Naive B cell (primary cell): ENCODE measurements at regions not wholly inside any gene's neighbourhood (a gene's known extent, or its start where the extent isn't known, plus 50 kb on each side); places are given as distances from the start of the nearest gene placed in this dataset.
A peak's percentile ranks its signal among the peaks of the same experiment; 100 is the strongest.

ENCODE experiments used
- ATAC-seq, 2 donors: fragments of 150-1000 bp; cut with Tn5 transposase; 2 replicates each; pipeline ENCODE4 v1.10.0; 2021; ENCODE audit warnings: low read depth in 2 of 2, mild to moderate bottlenecking in 2 of 2, moderate library complexity in 2 of 2
- DNase-seq: peaks from one replicate; pipeline ENCODE4 v3.0.0; 2022
- H3K27ac Mint-ChIP-seq, 6 donors: one replicate each; pipeline ENCODE4 v1.8.0; 2020 to 2022; ENCODE audit warnings: mild to moderate bottlenecking in 6 of 6, mixed read lengths in 6 of 6, moderate library complexity in 5 of 6, inconsistent platforms in 2 of 6
- H3K27me3 Mint-ChIP-seq, 3 donors: one replicate each; pipeline ENCODE4 v1.8.0; 2021 to 2022; ENCODE audit warnings: mixed read lengths in 3 of 3, mild to moderate bottlenecking in 1 of 3
- H3K36me3 Mint-ChIP-seq, 2 donors: one replicate each; pipeline ENCODE4 v1.8.0; 2020 to 2022; ENCODE audit warnings: mixed read lengths in 2 of 2, inconsistent platforms in 1 of 2, mild to moderate bottlenecking in 1 of 2
- H3K4me1 Mint-ChIP-seq, 3 donors: one replicate each; pipeline ENCODE4 v1.8.0; 2020 to 2022; ENCODE audit warnings: mixed read lengths in 3 of 3, inconsistent platforms in 1 of 3, mild to moderate bottlenecking in 1 of 3, moderate library complexity in 1 of 3
- H3K4me3 Mint-ChIP-seq, 8 donors: one replicate each; pipeline ENCODE4 v1.8.0; 2020 to 2022; ENCODE audit warnings: mild to moderate bottlenecking in 8 of 8, mixed read lengths in 8 of 8, moderate library complexity in 8 of 8, inconsistent platforms in 2 of 8
- H3K9me3 Mint-ChIP-seq, 7 donors: one replicate each; pipeline ENCODE4 v1.8.0; 2020 to 2022; ENCODE audit warnings: mixed read lengths in 7 of 7, mild to moderate bottlenecking in 5 of 7, inconsistent platforms in 2 of 7, moderate library complexity in 1 of 7

DNA sequence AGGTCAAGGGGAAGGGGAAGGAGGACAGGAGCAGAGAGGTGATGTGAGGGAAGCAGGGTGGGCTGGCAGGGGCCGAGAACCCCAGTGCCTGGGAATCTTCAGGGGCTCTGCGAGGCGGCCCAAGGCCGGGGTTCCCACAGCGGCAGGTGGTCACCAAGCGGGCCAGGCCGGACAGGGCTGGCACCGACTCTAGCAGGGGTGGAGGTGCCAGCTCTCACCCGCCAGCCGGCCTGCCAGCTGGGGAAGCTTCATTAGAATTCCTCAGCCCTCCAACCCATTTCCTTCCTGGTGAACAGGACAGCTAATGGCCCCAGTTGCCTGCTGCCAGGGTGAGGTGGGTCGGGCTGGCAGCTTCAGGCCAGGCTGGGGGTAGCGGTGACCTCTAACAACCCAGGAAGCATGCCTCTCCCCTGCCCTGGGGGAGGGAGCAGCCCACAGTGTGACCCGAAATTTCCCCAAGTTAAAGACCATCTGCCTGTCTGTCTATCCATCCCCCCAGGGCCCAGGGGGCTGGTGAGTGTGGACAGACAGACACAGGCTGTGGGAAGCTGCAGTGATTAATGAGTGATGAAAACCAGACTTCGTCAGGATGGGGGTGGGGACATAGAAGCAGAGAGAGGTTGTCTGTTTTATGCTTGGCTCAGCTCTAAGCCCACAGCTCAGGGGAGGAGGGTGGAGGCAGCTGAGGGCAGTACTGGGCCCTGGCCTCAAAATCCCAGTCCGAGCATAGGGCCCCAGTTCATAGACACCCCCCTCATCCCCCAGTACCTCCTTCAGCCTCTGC is 144.1 kb downstream of the ZFP36L2 start:
- DNase-seq (no peak), ATAC-seq (no peak)
- H3K36me3 Mint-ChIP-seq = no peaks in the 10 kb centered on the region
- H3K27ac Mint-ChIP-seq = peak overlapping the region in 3 of 6 donors; percentile 11 to 26 (median 17)
- peaks cover 0 to under 1% (median 0%) of the 10 kb centered on the region in 3 donors for H3K27me3 Mint-ChIP-seq
- peak overlapping the region in 1 of 8 donors; percentile 78 for H3K4me3 Mint-ChIP-seq
- no peaks in the 10 kb centered on the region for H3K9me3 Mint-ChIP-seq
- peaks cover 10 to 21% (median 15%) of the 10 kb centered on the region in 3 donors for H3K4me1 Mint-ChIP-seq

DNA sequence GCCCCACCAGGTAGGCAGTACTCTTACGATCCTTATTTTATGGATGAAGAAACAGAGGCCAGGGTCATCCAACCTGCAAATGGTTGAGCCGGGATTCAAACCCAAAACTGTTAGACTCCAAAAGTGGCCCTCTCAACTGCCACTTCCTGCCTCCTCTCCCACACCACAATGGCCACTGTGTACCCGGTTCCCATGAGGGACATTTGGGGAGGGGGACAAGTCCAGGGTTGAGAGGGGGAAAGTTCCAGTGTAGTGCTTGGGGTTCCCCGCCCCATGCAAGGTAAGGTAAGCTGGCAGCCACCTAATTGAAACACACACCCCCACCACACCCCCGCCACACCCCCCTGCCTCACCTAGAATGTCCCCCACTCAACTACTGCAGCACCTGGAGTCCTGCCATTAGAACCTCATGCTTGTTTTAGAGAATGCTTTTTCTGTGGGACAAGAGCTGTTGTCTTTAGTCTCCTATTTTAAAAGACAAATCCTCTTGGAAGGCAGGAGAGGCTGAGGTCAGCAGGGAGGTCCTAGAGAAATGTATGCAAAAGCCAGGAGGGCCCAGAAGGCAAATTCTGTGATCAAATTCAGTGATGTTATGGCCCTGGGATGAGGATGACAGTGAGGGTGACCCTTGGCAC is 145.2 kb downstream of the ZFP36L2 start:
- H3K4me3 Mint-ChIP-seq = no peak overlapping the region
- H3K4me1 Mint-ChIP-seq = peaks cover 10 to 21% (median 15%) of the 10 kb centered on the region in 3 donors
- H3K36me3 Mint-ChIP-seq = no peaks in the 10 kb centered on the region
- no peaks in the 10 kb centered on the region for H3K27me3 Mint-ChIP-seq
- ATAC-seq = no peak
- DNase-seq = no peak
- H3K9me3 Mint-ChIP-seq = no peaks in the 10 kb centered on the region
- peak overlapping the region in 1 of 6 donors; percentile 11 for H3K27ac Mint-ChIP-seq

DNA sequence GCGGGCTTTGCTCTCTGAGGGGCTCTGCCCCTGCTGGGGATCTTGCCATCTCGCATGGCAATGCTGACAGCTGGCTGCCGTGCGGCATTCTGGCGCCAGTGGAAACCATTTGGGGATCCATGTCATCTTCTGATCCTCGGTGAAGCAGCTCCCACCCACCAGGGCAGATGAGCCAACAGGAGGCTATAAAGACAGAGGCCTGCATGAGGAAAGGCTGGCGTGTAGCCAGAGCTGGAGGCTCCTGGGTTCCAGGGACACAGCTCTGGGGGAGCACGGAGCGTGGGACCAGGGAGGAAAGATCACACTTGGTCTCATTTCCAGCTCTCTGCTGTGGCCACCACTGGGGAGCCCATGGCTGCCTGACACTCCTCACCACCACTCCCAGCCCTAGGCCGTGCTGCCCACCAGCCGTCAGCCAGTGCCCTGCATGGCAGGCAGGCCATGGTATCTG is 145.8 kb downstream of the ZFP36L2 start:
- H3K9me3 Mint-ChIP-seq = no peaks in the 10 kb centered on the region
- H3K27ac Mint-ChIP-seq = no peak overlapping the region
- no peak for DNase-seq
- H3K36me3 Mint-ChIP-seq = no peaks in the 10 kb centered on the region
- ATAC-seq = no peak
- H3K4me3 Mint-ChIP-seq = no peak overlapping the region
- peaks cover 10 to 19% (median 14%) of the 10 kb centered on the region in 3 donors for H3K4me1 Mint-ChIP-seq
- no peaks in the 10 kb centered on the region for H3K27me3 Mint-ChIP-seq

DNA sequence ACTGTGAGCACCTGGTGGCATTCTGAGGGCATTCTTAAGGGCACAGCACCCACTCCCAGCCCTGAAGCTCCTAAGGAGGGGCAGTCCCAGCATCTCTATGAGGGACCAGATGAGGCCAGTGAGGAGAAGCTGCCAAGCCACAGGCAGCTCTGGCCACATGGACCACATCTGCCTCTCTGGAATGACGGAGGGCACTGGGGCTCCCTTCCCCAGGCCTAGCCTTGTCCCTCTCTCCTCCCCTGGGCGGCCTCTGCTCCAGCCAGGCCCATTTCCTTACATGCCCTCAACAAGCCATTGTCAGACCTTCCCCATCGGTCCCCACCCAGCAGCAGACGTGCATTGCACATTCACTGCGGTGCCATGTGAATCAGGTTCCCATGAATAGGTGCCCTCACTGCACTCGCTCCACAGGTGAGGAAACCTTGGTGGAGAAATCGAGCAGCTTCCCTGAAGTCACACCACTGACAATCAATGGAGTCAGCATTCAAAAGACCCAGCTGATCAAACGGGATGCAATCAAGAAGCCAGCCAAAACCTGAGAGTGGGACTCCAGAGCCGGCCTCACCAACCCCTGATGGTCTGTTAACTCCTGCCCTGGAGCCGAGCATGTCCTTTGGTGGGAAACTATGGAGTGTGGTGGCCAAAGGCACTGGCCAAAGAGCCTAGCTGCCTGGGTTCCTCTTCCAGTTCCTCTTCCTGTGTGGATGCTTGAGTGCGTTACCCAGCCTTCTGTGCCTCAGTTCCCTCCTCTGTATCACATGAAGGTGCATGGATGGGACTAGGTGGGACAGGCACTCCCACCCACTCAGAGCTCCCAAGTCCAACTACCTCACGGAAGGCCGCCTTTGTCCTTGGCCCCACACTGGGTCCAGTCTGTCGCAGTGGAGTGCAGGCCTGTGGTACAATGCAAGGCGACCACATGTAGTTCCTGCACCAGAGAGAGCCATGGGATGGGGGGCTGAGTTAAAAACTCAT is 147.3 kb downstream of the ZFP36L2 start:
- Mint-ChIP-seq H3K9me3 (no peaks in the 10 kb centered on the region), H3K27ac (peak overlapping the region in 2 of 6 donors; percentile 62 to 80), H3K4me3 (no peak overlapping the region), H3K27me3 (no peaks in the 10 kb centered on the region), H3K36me3 (no peaks in the 10 kb centered on the region), H3K4me1 (peaks cover 8 to 15% (median 10%) of the 10 kb centered on the region in 3 donors)
- DNase-seq (no peak), ATAC-seq (no peak)

DNA sequence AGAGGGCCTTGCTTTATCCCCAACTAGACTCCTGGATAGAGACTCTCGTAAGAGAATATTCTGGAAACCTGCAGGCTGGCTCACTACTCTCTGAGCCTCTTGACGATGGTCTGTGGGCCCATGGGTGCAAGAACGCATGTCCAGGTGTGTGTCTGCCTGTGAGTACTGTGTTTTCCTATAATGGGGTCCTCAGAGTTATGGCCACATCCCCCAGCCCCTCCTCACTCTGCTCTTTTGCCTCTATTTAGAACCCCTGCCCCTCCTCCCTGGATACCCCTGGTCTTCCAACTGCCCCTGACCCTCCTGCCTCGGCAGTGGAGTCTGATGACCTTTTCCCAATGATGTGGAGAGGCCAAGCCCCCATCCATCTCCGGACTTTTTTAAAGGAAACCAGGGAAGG is 148.1 kb downstream of the ZFP36L2 start:
- Mint-ChIP-seq H3K4me1 (peaks cover 10 to 14% (median 11%) of the 10 kb centered on the region in 3 donors), H3K27ac (no peak overlapping the region), H3K9me3 (no peaks in the 10 kb centered on the region), H3K36me3 (no peaks in the 10 kb centered on the region), H3K27me3 (no peaks in the 10 kb centered on the region), H3K4me3 (no peak overlapping the region)
- ATAC-seq (no peak), DNase-seq (no peak)

DNA sequence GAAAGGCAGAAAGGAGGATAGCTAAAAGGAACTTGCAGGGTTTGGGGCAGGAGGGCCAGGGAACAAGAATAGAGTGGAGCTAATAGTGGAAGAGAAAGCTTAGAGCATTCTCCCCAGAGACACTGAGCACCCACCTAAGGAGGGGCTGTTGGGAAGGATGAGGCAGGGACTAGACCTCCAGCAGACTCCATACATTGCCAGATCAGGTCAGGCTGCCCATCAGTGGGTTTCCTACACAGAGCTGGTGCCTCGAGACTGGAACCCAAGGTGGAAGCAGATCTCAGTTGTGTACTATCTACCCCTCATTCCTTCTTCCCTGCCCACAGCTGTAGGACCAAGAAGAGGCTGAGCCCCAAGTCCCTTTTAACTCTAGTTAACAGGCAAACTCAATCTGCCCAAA is 148.5 kb downstream of the ZFP36L2 start:
- H3K27me3 Mint-ChIP-seq = no peaks in the 10 kb centered on the region
- H3K9me3 Mint-ChIP-seq = no peaks in the 10 kb centered on the region
- no peak overlapping the region for H3K27ac Mint-ChIP-seq
- H3K4me3 Mint-ChIP-seq = no peak overlapping the region
- no peaks in the 10 kb centered on the region for H3K36me3 Mint-ChIP-seq
- ATAC-seq = no peak
- DNase-seq = no peak
- peaks cover 6 to 11% (median 9%) of the 10 kb centered on the region in 3 donors for H3K4me1 Mint-ChIP-seq

- ATAC-seq = no peak
- H3K27me3 Mint-ChIP-seq = no peaks in the 10 kb centered on the region
- H3K27ac Mint-ChIP-seq = peak overlapping the region in 1 of 6 donors; percentile 70
- H3K4me3 Mint-ChIP-seq = no peak overlapping the region
- no peak for DNase-seq
- H3K36me3 Mint-ChIP-seq = no peaks in the 10 kb centered on the region
- peaks cover 4 to 11% (median 9%) of the 10 kb centered on the region in 3 donors for H3K4me1 Mint-ChIP-seq
- H3K9me3 Mint-ChIP-seq = no peaks in the 10 kb centered on the region
Observed at GRCh38 chr2:43076676-43077075, 149.7 kb downstream of the ZFP36L2 start.

GRCh38 chr2:43075811-43076585 is 150.4 kb downstream of the ZFP36L2 start:
- H3K27ac Mint-ChIP-seq = peak overlapping the region in 1 of 6 donors; percentile 70
- DNase-seq (no peak), ATAC-seq (no peak)
- peaks cover 4 to 11% (median 9%) of the 10 kb centered on the region in 3 donors for H3K4me1 Mint-ChIP-seq
- no peaks in the 10 kb centered on the region for H3K9me3 Mint-ChIP-seq
- H3K36me3 Mint-ChIP-seq = no peaks in the 10 kb centered on the region
- H3K4me3 Mint-ChIP-seq = no peak overlapping the region
- H3K27me3 Mint-ChIP-seq = no peaks in the 10 kb centered on the region

DNA sequence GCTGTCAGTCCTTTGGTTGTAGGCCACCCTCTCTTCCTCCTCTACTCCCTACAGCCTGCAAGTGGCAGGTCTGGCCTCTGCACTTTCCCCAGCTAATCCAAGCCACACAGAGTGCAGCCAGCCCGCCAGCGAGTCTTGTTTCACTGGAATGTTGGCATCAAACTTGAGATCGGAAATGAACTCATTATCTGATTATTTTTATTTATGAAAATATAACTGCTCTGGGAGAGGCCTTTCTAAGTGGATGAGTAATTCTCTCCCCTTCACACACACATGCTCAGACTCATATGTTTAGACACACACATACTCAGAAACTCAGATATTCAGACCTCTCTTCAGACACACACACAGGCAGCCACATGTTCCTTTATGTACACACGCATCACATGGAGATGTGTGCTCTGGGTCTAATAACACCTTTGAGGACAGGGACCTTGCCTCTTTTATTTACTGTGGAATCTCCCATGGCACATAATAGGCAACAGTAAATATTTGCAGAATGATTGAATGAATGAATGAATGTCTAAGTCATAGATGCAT is 151.3 kb downstream of the ZFP36L2 start:
- ATAC-seq (no peak), DNase-seq (no peak)
- no peaks in the 10 kb centered on the region for H3K27me3 Mint-ChIP-seq
- H3K36me3 Mint-ChIP-seq = no peaks in the 10 kb centered on the region
- no peaks in the 10 kb centered on the region for H3K9me3 Mint-ChIP-seq
- H3K4me1 Mint-ChIP-seq = peaks cover 4 to 11% (median 5%) of the 10 kb centered on the region in 3 donors
- no peak overlapping the region for H3K4me3 Mint-ChIP-seq
- H3K27ac Mint-ChIP-seq = peak overlapping the region in 1 of 6 donors; percentile 47

- H3K27ac Mint-ChIP-seq = no peak overlapping the region
- ATAC-seq = no peak
- H3K27me3 Mint-ChIP-seq = no peaks in the 10 kb centered on the region
- no peak overlapping the region for H3K4me3 Mint-ChIP-seq
- no peaks in the 10 kb centered on the region for H3K36me3 Mint-ChIP-seq
- H3K9me3 Mint-ChIP-seq = no peaks in the 10 kb centered on the region
- H3K4me1 Mint-ChIP-seq = peaks cover under 1 to 8% (median 4%) of the 10 kb centered on the region in 3 donors
- DNase-seq = no peak
Observed at GRCh38 chr2:43074592-43075053, 151.8 kb downstream of the ZFP36L2 start.

GRCh38 chr2:43074052-43074451 is 152.4 kb downstream of the ZFP36L2 start:
- H3K27ac Mint-ChIP-seq = peak overlapping the region in 2 of 6 donors; percentile 21 to 29
- H3K36me3 Mint-ChIP-seq = no peaks in the 10 kb centered on the region
- H3K4me1 Mint-ChIP-seq = peaks cover 0 to 7% (median 4%) of the 10 kb centered on the region in 3 donors
- ATAC-seq = no peak
- H3K4me3 Mint-ChIP-seq = no peak overlapping the region
- DNase-seq = no peak
- no peaks in the 10 kb centered on the region for H3K27me3 Mint-ChIP-seq
- H3K9me3 Mint-ChIP-seq = no peaks in the 10 kb centered on the region

GRCh38 chr2:43073401-43073825 is 153.0 kb downstream of the ZFP36L2 start:
- DNase-seq = no peak
- Mint-ChIP-seq H3K27me3 (no peaks in the 10 kb centered on the region), H3K36me3 (no peaks in the 10 kb centered on the region), H3K4me3 (no peak overlapping the region), H3K27ac (no peak overlapping the region), H3K4me1 (peaks cover 0 to 7% (median 4%) of the 10 kb centered on the region in 3 donors), H3K9me3 (no peaks in the 10 kb centered on the region)
- no peak for ATAC-seq
